Activated naive CD8-positive, alpha-beta T cell treated with anti-CD3 and anti-CD28 coated beads for 36 hours (primary cell): ENCODE measurements at regions not wholly inside any gene's neighbourhood (a gene's known extent, or its start where the extent isn't known, plus 50 kb on each side); places are given as distances from the start of the nearest gene placed in this dataset.

ENCODE experiments used
- DNase-seq: peaks from one replicate; pipeline ENCODE4 v3.0.0; 2021
- H3K27ac Mint-ChIP-seq: one replicate; pipeline ENCODE4 v1.8.0; 2022; ENCODE audit warnings: mild to moderate bottlenecking, moderate library complexity, mixed read lengths
- H3K27me3 Mint-ChIP-seq: one replicate; pipeline ENCODE4 v1.8.0; 2022; ENCODE audit warnings: mild to moderate bottlenecking, mixed read lengths
- H3K36me3 Mint-ChIP-seq: one replicate; pipeline ENCODE4 v1.8.0; 2021; ENCODE audit warnings: mild to moderate bottlenecking, mixed read lengths
- H3K4me1 Mint-ChIP-seq: one replicate; pipeline ENCODE4 v1.8.0; 2021; ENCODE audit warnings: mixed read lengths
- H3K4me3 Mint-ChIP-seq: one replicate; pipeline ENCODE4 v1.8.0; 2022; ENCODE audit warnings: mild to moderate bottlenecking, moderate library complexity, mixed read lengths
- H3K9me3 Mint-ChIP-seq: one replicate; pipeline ENCODE4 v1.8.0; 2022; ENCODE audit warnings: mixed read lengths

- H3K27ac Mint-ChIP-seq, result no peak overlapping the region
- no peaks in the 10 kb centered on the region for H3K9me3 Mint-ChIP-seq
- no peaks in the 10 kb centered on the region for H3K4me1 Mint-ChIP-seq
- H3K4me3 Mint-ChIP-seq, result no peak overlapping the region
- peaks cover 7% of the 10 kb centered on the region for H3K27me3 Mint-ChIP-seq
- no peak for DNase-seq
- no peaks in the 10 kb centered on the region for H3K36me3 Mint-ChIP-seq
These were observed 133.2 kb upstream of the JAG1 start for GRCh38 chr20:10807013-10807412.

GRCh38 chr20:10812759-10813327 is 139.0 kb upstream of the JAG1 start:
- DNase-seq, result no peak
- no peaks in the 10 kb centered on the region for H3K36me3 Mint-ChIP-seq
- no peak overlapping the region for H3K4me3 Mint-ChIP-seq
- H3K27ac Mint-ChIP-seq, result no peak overlapping the region
- peaks cover 3% of the 10 kb centered on the region for H3K27me3 Mint-ChIP-seq
- no peaks in the 10 kb centered on the region for H3K9me3 Mint-ChIP-seq
- H3K4me1 Mint-ChIP-seq, result no peaks in the 10 kb centered on the region

GRCh38 chr20:10823585-10823984 is 149.8 kb upstream of the JAG1 start:
- DNase-seq, result no peak
- Mint-ChIP-seq H3K4me1 (no peaks in the 10 kb centered on the region), H3K9me3 (peaks cover 2% of the 10 kb centered on the region), H3K4me3 (no peak overlapping the region), H3K36me3 (no peaks in the 10 kb centered on the region), H3K27me3 (peaks cover 7% of the 10 kb centered on the region), H3K27ac (no peak overlapping the region)

- Mint-ChIP-seq H3K27me3 (no peaks in the 10 kb centered on the region), H3K4me1 (no peaks in the 10 kb centered on the region), H3K4me3 (no peak overlapping the region), H3K9me3 (peaks cover 2% of the 10 kb centered on the region), H3K27ac (no peak overlapping the region), H3K36me3 (no peaks in the 10 kb centered on the region)
- DNase-seq, result no peak
These were observed 151.1 kb upstream of the JAG1 start for GRCh38 chr20:10824750-10825500.

- Mint-ChIP-seq H3K36me3 (no peaks in the 10 kb centered on the region), H3K27ac (no peak overlapping the region), H3K27me3 (no peaks in the 10 kb centered on the region), H3K4me3 (no peak overlapping the region), H3K4me1 (no peaks in the 10 kb centered on the region), H3K9me3 (no peaks in the 10 kb centered on the region)
- no peak for DNase-seq
These were observed 152.3 kb upstream of the JAG1 start for GRCh38 chr20:10826111-10826510.

DNA sequence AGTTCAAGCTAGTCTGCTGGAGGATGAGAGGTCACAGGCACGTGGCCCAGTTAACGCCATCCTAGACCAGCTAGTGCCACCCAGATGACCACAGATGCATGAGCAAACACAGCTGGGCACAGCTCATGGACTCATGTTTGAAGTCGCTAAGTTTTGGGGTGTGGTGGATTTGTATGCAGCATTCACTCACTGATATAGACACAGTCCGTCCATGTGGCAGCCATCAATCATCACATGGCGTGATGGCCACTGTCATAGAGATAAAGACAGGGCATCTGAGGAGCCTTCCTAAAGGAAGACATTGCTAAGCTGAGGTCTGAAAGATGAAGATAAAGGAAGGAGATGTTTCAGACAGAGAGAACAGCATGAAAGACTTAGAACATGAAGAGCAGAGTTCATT is 154.4 kb upstream of the JAG1 start:
- Mint-ChIP-seq H3K36me3 (no peaks in the 10 kb centered on the region), H3K4me1 (no peaks in the 10 kb centered on the region), H3K4me3 (no peak overlapping the region), H3K27ac (no peak overlapping the region), H3K9me3 (no peaks in the 10 kb centered on the region), H3K27me3 (no peaks in the 10 kb centered on the region)
- no peak for DNase-seq

DNA sequence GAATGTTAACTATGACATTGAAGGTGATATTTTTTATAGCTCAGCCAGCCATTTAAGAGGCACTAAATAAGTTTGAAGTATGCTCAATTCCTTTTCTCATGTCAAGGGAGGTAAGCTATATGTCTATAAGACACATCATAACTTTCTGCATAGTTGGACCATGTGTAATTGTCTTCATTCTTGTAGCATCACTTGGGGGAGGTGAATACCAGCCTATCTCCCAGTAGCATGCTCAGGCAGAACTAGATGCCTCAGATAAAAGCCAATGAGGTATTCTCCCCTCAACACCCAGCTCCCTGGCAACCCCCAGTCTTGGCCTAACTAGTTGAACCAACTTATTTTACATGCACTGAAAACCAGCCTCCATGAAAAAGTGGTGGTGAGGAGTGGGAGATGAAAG is 158.3 kb upstream of the JAG1 start:
- no peak for DNase-seq
- Mint-ChIP-seq H3K4me1 (no peaks in the 10 kb centered on the region), H3K36me3 (no peaks in the 10 kb centered on the region), H3K9me3 (no peaks in the 10 kb centered on the region), H3K4me3 (no peak overlapping the region), H3K27ac (no peak overlapping the region), H3K27me3 (no peaks in the 10 kb centered on the region)

GRCh38 chr20:10837901-10838300 is 164.1 kb upstream of the JAG1 start:
- no peak for DNase-seq
- Mint-ChIP-seq H3K36me3 (no peaks in the 10 kb centered on the region), H3K9me3 (peaks cover 13% of the 10 kb centered on the region), H3K27ac (no peak overlapping the region), H3K27me3 (no peaks in the 10 kb centered on the region), H3K4me3 (no peak overlapping the region), H3K4me1 (no peaks in the 10 kb centered on the region)

DNA sequence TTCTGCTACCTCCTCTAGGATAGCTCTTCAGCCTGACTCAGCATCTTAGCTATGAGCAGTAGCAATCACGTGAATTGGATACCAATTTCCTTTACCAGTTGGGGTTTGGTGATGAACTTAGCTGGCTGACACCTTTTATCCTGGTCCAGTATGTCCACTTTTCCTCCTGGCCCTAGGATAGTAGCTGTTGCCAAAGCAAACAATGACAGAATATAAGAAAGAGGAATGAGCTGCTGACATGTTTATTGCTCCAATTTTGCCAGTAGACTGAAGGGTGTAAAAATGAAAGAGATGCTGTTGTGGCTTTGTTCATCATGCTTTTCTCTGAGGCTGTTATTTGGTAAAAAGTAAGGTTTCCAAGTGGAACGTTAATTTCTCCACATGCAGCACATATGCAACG is 168.3 kb upstream of the JAG1 start:
- Mint-ChIP-seq H3K4me3 (no peak overlapping the region), H3K36me3 (no peaks in the 10 kb centered on the region), H3K4me1 (no peaks in the 10 kb centered on the region), H3K27ac (no peak overlapping the region), H3K9me3 (peaks cover 13% of the 10 kb centered on the region), H3K27me3 (no peaks in the 10 kb centered on the region)
- DNase-seq, result no peak

- Mint-ChIP-seq H3K4me3 (no peak overlapping the region), H3K9me3 (peaks cover 13% of the 10 kb centered on the region), H3K27ac (no peak overlapping the region), H3K4me1 (no peaks in the 10 kb centered on the region), H3K36me3 (no peaks in the 10 kb centered on the region), H3K27me3 (no peaks in the 10 kb centered on the region)
- DNase-seq, result no peak
These were observed 169.4 kb upstream of the JAG1 start for GRCh38 chr20:10843146-10843711.

DNA sequence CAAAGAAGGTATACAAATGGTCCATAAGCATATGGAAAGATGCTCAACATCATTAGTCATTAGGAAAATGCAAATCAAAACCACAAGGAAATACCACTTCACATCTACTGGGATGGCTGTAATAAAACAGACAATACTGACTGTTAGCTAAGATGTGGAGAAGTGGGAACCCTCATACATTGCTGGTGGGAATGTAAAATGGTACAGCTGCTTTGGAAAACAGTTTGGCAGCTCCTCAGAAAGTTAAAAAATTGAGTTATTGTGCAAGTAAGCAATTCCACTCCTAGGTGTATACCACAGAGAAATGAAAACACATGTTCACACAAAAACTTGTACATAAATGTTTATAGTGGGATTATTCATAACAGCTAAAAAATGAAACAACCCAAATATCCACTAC is 173.0 kb upstream of the JAG1 start:
- Mint-ChIP-seq H3K4me1 (no peaks in the 10 kb centered on the region), H3K9me3 (peaks cover 7% of the 10 kb centered on the region), H3K36me3 (no peaks in the 10 kb centered on the region), H3K27ac (no peak overlapping the region), H3K4me3 (no peak overlapping the region), H3K27me3 (no peaks in the 10 kb centered on the region)
- no peak for DNase-seq

- no peak overlapping the region for H3K27ac Mint-ChIP-seq
- DNase-seq, result no peak
- no peaks in the 10 kb centered on the region for H3K36me3 Mint-ChIP-seq
- H3K4me1 Mint-ChIP-seq, result no peaks in the 10 kb centered on the region
- H3K4me3 Mint-ChIP-seq, result no peak overlapping the region
- H3K9me3 Mint-ChIP-seq, result no peaks in the 10 kb centered on the region
- no peaks in the 10 kb centered on the region for H3K27me3 Mint-ChIP-seq
These were observed 175.1 kb upstream of the JAG1 start for GRCh38 chr20:10848810-10849370.

- Mint-ChIP-seq H3K9me3 (no peaks in the 10 kb centered on the region), H3K27me3 (peaks cover 6% of the 10 kb centered on the region), H3K4me3 (no peak overlapping the region), H3K27ac (no peak overlapping the region), H3K4me1 (no peaks in the 10 kb centered on the region), H3K36me3 (no peaks in the 10 kb centered on the region)
- DNase-seq, result no peak
These were observed 179.4 kb upstream of the JAG1 start for GRCh38 chr20:10853176-10853575.

- no peaks in the 10 kb centered on the region for H3K36me3 Mint-ChIP-seq
- no peaks in the 10 kb centered on the region for H3K4me1 Mint-ChIP-seq
- H3K4me3 Mint-ChIP-seq, result no peak overlapping the region
- peaks cover 6% of the 10 kb centered on the region for H3K27me3 Mint-ChIP-seq
- H3K9me3 Mint-ChIP-seq, result no peaks in the 10 kb centered on the region
- DNase-seq, result no peak
- H3K27ac Mint-ChIP-seq, result no peak overlapping the region
These were observed 179.9 kb upstream of the JAG1 start for GRCh38 chr20:10853731-10854130.

DNA sequence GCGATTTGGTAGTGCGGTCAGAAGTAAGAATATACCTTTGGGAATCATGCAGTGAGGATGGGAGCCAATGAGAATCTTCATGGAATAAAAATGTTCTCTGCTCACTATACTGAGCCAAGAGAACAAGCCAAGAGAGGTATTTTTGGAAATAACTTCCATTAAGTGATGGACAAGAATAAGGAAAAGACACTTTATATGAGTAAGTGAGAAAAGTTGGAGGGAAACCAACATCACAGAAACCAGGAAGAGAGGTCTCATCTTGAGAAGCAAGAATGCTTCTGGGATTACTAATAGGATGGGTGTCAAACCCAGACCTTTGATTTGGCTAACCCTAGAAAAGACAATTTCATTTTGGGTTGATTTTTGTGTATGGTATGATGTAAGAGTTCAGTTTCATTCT is 181.2 kb upstream of the JAG1 start:
- no peak for DNase-seq
- Mint-ChIP-seq H3K27me3 (peaks cover 9% of the 10 kb centered on the region), H3K4me3 (no peak overlapping the region), H3K27ac (no peak overlapping the region), H3K4me1 (no peaks in the 10 kb centered on the region), H3K9me3 (no peaks in the 10 kb centered on the region), H3K36me3 (no peaks in the 10 kb centered on the region)

DNA sequence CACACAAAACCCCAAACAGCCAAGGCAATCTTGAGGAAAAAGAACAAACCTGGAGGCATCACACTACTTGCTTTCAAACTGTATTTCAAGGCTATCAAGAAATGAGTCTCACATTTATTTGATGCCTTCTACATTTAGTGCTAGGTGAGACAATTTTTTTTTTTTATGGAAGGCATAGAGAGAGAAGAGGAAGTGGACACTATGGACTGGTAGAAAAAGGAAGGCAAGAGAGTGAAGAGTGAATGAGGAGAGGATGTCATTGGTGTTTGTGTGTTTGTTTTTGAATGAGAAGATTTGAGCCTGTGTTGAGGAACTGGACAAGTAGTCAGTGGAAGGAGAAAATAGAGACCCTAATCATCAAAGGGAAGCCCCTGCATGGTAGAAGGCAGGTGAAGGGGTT is 182.0 kb upstream of the JAG1 start:
- no peak overlapping the region for H3K27ac Mint-ChIP-seq
- peaks cover 9% of the 10 kb centered on the region for H3K27me3 Mint-ChIP-seq
- H3K9me3 Mint-ChIP-seq, result no peaks in the 10 kb centered on the region
- no peak for DNase-seq
- no peaks in the 10 kb centered on the region for H3K4me1 Mint-ChIP-seq
- H3K4me3 Mint-ChIP-seq, result no peak overlapping the region
- H3K36me3 Mint-ChIP-seq, result no peaks in the 10 kb centered on the region
